GM21529 (cell line): ENCODE measurements at regions not wholly inside any gene's neighbourhood (a gene's known extent, or its start where the extent isn't known, plus 50 kb on each side); places are given as distances from the start of the nearest gene placed in this dataset.

Experiments used
- ATAC-seq: cut with Tn5 transposase; IDR thresholded peaks from one replicate; pipeline ENCODE4 v1.9.1; 2021; ENCODE audit not compliant: unreplicated experiment

GRCh38 chr2:196383799-196384198 lies 212.4 kb upstream of the STK17B start:
- ATAC-seq, result no peak

- peak; percentile 58 for ATAC-seq
These were observed 213.4 kb upstream of the STK17B start for GRCh38 chr2:196384729-196385128.

GRCh38 chr2:196389670-196390069 lies 218.3 kb upstream of the STK17B start:
- ATAC-seq, result no peak

GRCh38 chr2:196390243-196391148 lies 219.1 kb upstream of the STK17B start:
- peak; percentile 57 for ATAC-seq

- peak; percentile 22 for ATAC-seq
These were observed 219.7 kb upstream of the STK17B start for GRCh38 chr2:196391149-196391479.

- ATAC-seq, result no peak
These were observed 227.7 kb upstream of the STK17B start for GRCh38 chr2:196399096-196399495.

- ATAC-seq, result no peak
These were observed 228.6 kb upstream of the STK17B start for GRCh38 chr2:196399722-196400691.

- ATAC-seq, result no peak
These were observed 232.1 kb upstream of the STK17B start for GRCh38 chr2:196403471-196403870.

GRCh38 chr2:196404276-196404675 lies 232.9 kb upstream of the STK17B start:
- no peak for ATAC-seq

GRCh38 chr2:196407675-196408264 lies 231.7 kb upstream of the CCDC150 start:
- ATAC-seq, result no peak

GRCh38 chr2:196409376-196409775 lies 230.1 kb upstream of the CCDC150 start:
- peak; percentile 55 for ATAC-seq

- no peak for ATAC-seq
These were observed 229.5 kb upstream of the CCDC150 start for GRCh38 chr2:196410008-196410407.

GRCh38 chr2:196413821-196414274 lies 225.7 kb upstream of the CCDC150 start:
- peak; percentile 78 for ATAC-seq

GRCh38 chr2:196415384-196415783 lies 224.1 kb upstream of the CCDC150 start:
- peak; percentile 55 for ATAC-seq

- ATAC-seq, result no peak
These were observed 219.4 kb upstream of the CCDC150 start for GRCh38 chr2:196420143-196420542.

- ATAC-seq, result no peak
These were observed 217.6 kb upstream of the CCDC150 start for GRCh38 chr2:196421880-196422279.

- no peak for ATAC-seq
These were observed 217.2 kb upstream of the CCDC150 start for GRCh38 chr2:196422361-196422760.

GRCh38 chr2:196426122-196426521 lies 213.4 kb upstream of the CCDC150 start:
- ATAC-seq, result no peak

GRCh38 chr2:196427986-196428634 lies 211.4 kb upstream of the CCDC150 start:
- no peak for ATAC-seq

GRCh38 chr2:196431076-196431475 lies 208.4 kb upstream of the CCDC150 start:
- no peak for ATAC-seq

GRCh38 chr2:196431957-196432356 lies 207.6 kb upstream of the CCDC150 start:
- ATAC-seq, result no peak
